Liver (tissue), 8 donors: ENCODE measurements at regions not wholly inside any gene's neighbourhood (a gene's known extent, or its start where the extent isn't known, plus 50 kb on each side); places are given as distances from the start of the nearest gene placed in this dataset.
A peak's percentile ranks its signal among the peaks of the same experiment; 100 is the strongest.

Source experiments
- DNase-seq: peaks from one replicate; pipeline ENCODE4 v3.0.0-alpha.2; 2017; ENCODE audit warnings: low spot score
- H3K27ac ChIP-seq, 2 donors: one replicate each; pipeline ENCODE4 v1.7.0; 2013; ENCODE audit warnings: inconsistent platforms in 2 of 2, low read length in 2 of 2, control low read depth in 1 of 2, low read depth in 1 of 2, mild to moderate bottlenecking in 1 of 2
- H3K27me3 ChIP-seq, 4 donors: one replicate each; pipeline versions ENCODE4 v1.6.1 to v1.7.0; 2013; ENCODE audit warnings: low read length in 3 of 4, inconsistent platforms in 1 of 4, mild to moderate bottlenecking in 1 of 4, moderate library complexity in 1 of 4; ENCODE audit not compliant: control insufficient read depth in 4 of 4, insufficient read depth in 4 of 4
- H3K36me3 ChIP-seq, 4 donors: one replicate each; pipeline versions ENCODE4 v1.6.1 to v1.7.0; 2013; ENCODE audit warnings: low read length in 3 of 4, mild to moderate bottlenecking in 3 of 4, low read depth in 1 of 4, moderate library complexity in 1 of 4; ENCODE audit not compliant: control insufficient read depth in 4 of 4, insufficient read depth in 3 of 4
- H3K4me1 ChIP-seq, 4 donors: one replicate each; pipeline versions ENCODE4 v1.6.1 to v1.7.0; 2013; ENCODE audit warnings: low read length in 3 of 4, mild to moderate bottlenecking in 3 of 4, moderate library complexity in 1 of 4; ENCODE audit not compliant: control insufficient read depth in 4 of 4, insufficient read depth in 4 of 4
- H3K4me3 ChIP-seq, 3 donors: one replicate each; pipeline versions ENCODE4 v1.6.1 to v1.7.0; 2013; ENCODE audit warnings: low read length in 3 of 3, control low read depth in 1 of 3, low read depth in 1 of 3, mild to moderate bottlenecking in 1 of 3
- H3K9ac ChIP-seq, 2 donors: one replicate each; pipeline ENCODE4 v1.7.0; 2013; ENCODE audit warnings: low read length in 2 of 2, mild to moderate bottlenecking in 2 of 2, moderate library complexity in 2 of 2, control low read depth in 1 of 2, low read depth in 1 of 2
- H3K9me3 ChIP-seq, 4 donors: one replicate each; pipeline versions ENCODE4 v1.6.1 to v1.7.0; 2013; ENCODE audit warnings: low read length in 3 of 4; ENCODE audit not compliant: control insufficient read depth in 4 of 4
- ATF3 ChIP-seq: IDR thresholded peaks from 2 replicates; pipeline ENCODE4 v1.6.1; 2016; ENCODE audit warnings: antibody characterized with exemption
- EGR1 ChIP-seq, 2 donors: IDR thresholded peaks; 2 replicates each; pipeline ENCODE4 v1.6.1; 2016 to 2018; ENCODE audit warnings: antibody characterized with exemption in 2 of 2, low read depth in 2 of 2
- FOXA2 ChIP-seq: IDR thresholded peaks from 2 replicates; pipeline ENCODE4 v1.6.1; 2016; ENCODE audit warnings: antibody characterized with exemption
- GABPA ChIP-seq, 2 donors: IDR thresholded peaks in 1 of 2; conservative IDR thresholded peaks in 1 of 2; 2 replicates each; pipeline ENCODE4 v1.6.1; 2016; ENCODE audit warnings: antibody characterized with exemption in 2 of 2, mild to moderate bottlenecking in 1 of 2, moderate library complexity in 1 of 2
- HNF4A ChIP-seq, 2 donors: conservative IDR thresholded peaks; 2 replicates each; pipeline ENCODE4 v1.6.1; 2016; ENCODE audit warnings: antibody characterized with exemption in 2 of 2, mild to moderate bottlenecking in 2 of 2
- HNF4G ChIP-seq: IDR thresholded peaks from 2 replicates; pipeline ENCODE4 v1.6.1; 2016; ENCODE audit warnings: antibody characterized with exemption
- NR2F2 ChIP-seq: IDR thresholded peaks from 2 replicates; pipeline ENCODE4 v1.6.1; 2016; ENCODE audit warnings: antibody characterized with exemption
- RAD21 ChIP-seq, 2 donors: IDR thresholded peaks; 2 replicates each; pipeline ENCODE4 v1.6.1; 2016; ENCODE audit warnings: antibody characterized with exemption in 2 of 2, mild to moderate bottlenecking in 2 of 2
- SP1 ChIP-seq: IDR thresholded peaks from 2 replicates; pipeline ENCODE4 v1.6.1; 2018; ENCODE audit warnings: antibody characterized with exemption, mild to moderate bottlenecking
- YY1 ChIP-seq: IDR thresholded peaks from 2 replicates; pipeline ENCODE4 v1.6.1; 2016; ENCODE audit warnings: antibody characterized with exemption, mild to moderate bottlenecking
- WGBS: extraction: QIAGEN DNeasy Blood & Tissue Kit; methylation state at CpG from one replicate; pipeline ENCODE4 v1.1.7; 2013; 5-methylcytosine and 5-hydroxymethylcytosine counted together
- TF ChIP-seq, protein P1 (sequence below): fragments of 150-350 bp; IDR thresholded peaks from 2 replicates; pipeline ENCODE4 v1.5.1; 2017; ENCODE audit warnings: improper control_type of control experiment, low read depth, low read length; ENCODE audit not compliant: missing input control
- TF ChIP-seq, protein P2 (sequence below): IDR thresholded peaks from 2 replicates; pipeline ENCODE4 v1.6.1; 2016; ENCODE audit warnings: antibody characterized with exemption
- TF ChIP-seq, protein P3 (sequence below): IDR thresholded peaks from 2 replicates; pipeline ENCODE4 v1.6.1; 2016; ENCODE audit warnings: antibody characterized with exemption, mild to moderate bottlenecking
- donor health status: healthy.
- donor health status: healthy.
- donor health status: healthy.
- donor health status: healthy.
- donor health status: healthy.

DNA sequence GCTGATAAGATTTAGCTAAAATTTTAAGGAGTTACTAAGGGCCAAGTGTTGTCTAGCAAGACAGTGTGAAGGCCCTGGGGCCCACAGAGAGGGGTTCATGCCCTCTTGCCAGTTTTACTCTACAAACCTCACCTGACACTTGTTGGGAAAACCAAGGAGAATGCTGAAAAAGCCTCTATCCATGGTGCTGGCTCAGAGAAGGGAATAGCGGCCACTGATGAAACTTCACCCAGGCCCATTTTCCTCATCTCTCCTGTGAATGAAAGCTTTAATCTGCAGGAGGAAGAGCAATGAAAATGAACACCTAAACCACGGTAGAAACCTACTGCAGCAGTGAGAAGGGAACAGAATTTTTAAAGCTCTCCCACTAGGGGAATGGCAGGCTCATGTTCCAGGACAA, 317.3 kb upstream of the CNR1 start:
- Histone ChIP-seq H3K27ac (no peak overlapping the region), H3K4me1 (no peaks in the 10 kb centered on the region), H3K9ac (no peak overlapping the region), H3K36me3 (no peaks in the 10 kb centered on the region), H3K27me3 (no peaks in the 10 kb centered on the region), H3K4me3 (no peak overlapping the region), H3K9me3 (peaks cover 2 to 8% (median 3%) of the 10 kb centered on the region in 4 donors)
- WGBS = 78% methylated on average over 2 of the region's 2 CpGs
- TF ChIP-seq, protein P1, sequence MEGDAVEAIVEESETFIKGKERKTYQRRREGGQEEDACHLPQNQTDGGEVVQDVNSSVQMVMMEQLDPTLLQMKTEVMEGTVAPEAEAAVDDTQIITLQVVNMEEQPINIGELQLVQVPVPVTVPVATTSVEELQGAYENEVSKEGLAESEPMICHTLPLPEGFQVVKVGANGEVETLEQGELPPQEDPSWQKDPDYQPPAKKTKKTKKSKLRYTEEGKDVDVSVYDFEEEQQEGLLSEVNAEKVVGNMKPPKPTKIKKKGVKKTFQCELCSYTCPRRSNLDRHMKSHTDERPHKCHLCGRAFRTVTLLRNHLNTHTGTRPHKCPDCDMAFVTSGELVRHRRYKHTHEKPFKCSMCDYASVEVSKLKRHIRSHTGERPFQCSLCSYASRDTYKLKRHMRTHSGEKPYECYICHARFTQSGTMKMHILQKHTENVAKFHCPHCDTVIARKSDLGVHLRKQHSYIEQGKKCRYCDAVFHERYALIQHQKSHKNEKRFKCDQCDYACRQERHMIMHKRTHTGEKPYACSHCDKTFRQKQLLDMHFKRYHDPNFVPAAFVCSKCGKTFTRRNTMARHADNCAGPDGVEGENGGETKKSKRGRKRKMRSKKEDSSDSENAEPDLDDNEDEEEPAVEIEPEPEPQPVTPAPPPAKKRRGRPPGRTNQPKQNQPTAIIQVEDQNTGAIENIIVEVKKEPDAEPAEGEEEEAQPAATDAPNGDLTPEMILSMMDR = no peak
- TF ChIP-seq FOXA2 (no peak), RAD21 (IDR thresholded peaks at IDR 0.05) (no peak), YY1 (no peak), GABPA (IDR thresholded peaks at IDR 0.05 in 1 of 2, conservative IDR thresholded peaks at IDR 0.05 in 1 of 2) (no peak), NR2F2 (no peak), EGR1 (IDR thresholded peaks at IDR 0.05; ENCODE audit: low read depth in 2 of 2) (no peak)
- TF ChIP-seq, protein P2, sequence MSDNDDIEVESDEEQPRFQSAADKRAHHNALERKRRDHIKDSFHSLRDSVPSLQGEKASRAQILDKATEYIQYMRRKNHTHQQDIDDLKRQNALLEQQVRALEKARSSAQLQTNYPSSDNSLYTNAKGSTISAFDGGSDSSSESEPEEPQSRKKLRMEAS = no peak
- TF ChIP-seq, protein P3, sequence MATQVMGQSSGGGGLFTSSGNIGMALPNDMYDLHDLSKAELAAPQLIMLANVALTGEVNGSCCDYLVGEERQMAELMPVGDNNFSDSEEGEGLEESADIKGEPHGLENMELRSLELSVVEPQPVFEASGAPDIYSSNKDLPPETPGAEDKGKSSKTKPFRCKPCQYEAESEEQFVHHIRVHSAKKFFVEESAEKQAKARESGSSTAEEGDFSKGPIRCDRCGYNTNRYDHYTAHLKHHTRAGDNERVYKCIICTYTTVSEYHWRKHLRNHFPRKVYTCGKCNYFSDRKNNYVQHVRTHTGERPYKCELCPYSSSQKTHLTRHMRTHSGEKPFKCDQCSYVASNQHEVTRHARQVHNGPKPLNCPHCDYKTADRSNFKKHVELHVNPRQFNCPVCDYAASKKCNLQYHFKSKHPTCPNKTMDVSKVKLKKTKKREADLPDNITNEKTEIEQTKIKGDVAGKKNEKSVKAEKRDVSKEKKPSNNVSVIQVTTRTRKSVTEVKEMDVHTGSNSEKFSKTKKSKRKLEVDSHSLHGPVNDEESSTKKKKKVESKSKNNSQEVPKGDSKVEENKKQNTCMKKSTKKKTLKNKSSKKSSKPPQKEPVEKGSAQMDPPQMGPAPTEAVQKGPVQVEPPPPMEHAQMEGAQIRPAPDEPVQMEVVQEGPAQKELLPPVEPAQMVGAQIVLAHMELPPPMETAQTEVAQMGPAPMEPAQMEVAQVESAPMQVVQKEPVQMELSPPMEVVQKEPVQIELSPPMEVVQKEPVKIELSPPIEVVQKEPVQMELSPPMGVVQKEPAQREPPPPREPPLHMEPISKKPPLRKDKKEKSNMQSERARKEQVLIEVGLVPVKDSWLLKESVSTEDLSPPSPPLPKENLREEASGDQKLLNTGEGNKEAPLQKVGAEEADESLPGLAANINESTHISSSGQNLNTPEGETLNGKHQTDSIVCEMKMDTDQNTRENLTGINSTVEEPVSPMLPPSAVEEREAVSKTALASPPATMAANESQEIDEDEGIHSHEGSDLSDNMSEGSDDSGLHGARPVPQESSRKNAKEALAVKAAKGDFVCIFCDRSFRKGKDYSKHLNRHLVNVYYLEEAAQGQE = peak; percentile 16
- no peak for DNase-seq

- Histone ChIP-seq H3K4me3 (no peak overlapping the region), H3K4me1 (no peaks in the 10 kb centered on the region), H3K9ac (no peak overlapping the region), H3K9me3 (peaks cover 2 to 8% (median 4%) of the 10 kb centered on the region in 4 donors), H3K27ac (no peak overlapping the region), H3K36me3 (no peaks in the 10 kb centered on the region), H3K27me3 (no peaks in the 10 kb centered on the region)
- TF ChIP-seq HNF4G = no peak
- TF ChIP-seq, protein P3 = no peak
- no peak for TF ChIP-seq ATF3
- TF ChIP-seq, protein P2 = no peak
- TF ChIP-seq EGR1 (IDR thresholded peaks at IDR 0.05; ENCODE audit: low read depth in 2 of 2) = no peak
- TF ChIP-seq HNF4A (conservative IDR thresholded peaks at IDR 0.05) = no peak
- no peak for TF ChIP-seq SP1
- 68% methylated on average over 1 of the region's 1 CpG for WGBS
- DNase-seq = no peak
These were observed 316.3 kb upstream of the CNR1 start for GRCh38 chr6:88482465-88482864.
